ENCODE measurements at regions not wholly inside any gene's neighbourhood (a gene's known extent, or its start where the extent isn't known, plus 50 kb on each side); places are given as distances from the start of the nearest gene placed in this dataset.

GRCh38 chr15:38847666-38848065 lies 283.1 kb upstream of the RASGRP1 start:
- no peak for TF ChIP-seq POLR2A (IDR thresholded peaks at IDR 0.05)
- no peak for TF ChIP-seq CTCF (IDR thresholded peaks at IDR 0.05)

Data from lower leg skin (tissue), 3 donors.